ENCODE measurements at regions not wholly inside any gene's neighbourhood (a gene's known extent, or its start where the extent isn't known, plus 50 kb on each side); places are given as distances from the start of the nearest gene placed in this dataset.

DNA sequence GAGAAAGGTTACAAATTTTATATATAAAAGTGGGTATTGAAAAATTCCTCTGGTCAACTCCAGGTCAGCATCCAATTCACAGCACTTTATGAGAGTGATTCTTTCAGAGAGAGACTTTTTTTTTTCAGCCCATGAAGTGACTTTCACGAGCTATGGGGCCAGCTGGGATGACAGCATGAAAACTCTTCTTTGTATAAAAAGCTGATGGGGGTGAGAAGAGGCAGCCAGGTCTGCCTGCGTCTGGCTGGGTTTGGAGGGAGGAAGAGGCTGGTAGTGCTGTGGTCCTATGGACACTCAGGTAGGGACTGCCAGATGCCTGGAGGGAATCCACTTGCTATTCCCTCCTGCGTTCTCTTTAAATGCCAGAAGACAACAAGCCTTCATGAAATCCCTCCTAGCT lies 250.6 kb downstream of the UTP18 start:
- TF ChIP-seq, protein P1, sequence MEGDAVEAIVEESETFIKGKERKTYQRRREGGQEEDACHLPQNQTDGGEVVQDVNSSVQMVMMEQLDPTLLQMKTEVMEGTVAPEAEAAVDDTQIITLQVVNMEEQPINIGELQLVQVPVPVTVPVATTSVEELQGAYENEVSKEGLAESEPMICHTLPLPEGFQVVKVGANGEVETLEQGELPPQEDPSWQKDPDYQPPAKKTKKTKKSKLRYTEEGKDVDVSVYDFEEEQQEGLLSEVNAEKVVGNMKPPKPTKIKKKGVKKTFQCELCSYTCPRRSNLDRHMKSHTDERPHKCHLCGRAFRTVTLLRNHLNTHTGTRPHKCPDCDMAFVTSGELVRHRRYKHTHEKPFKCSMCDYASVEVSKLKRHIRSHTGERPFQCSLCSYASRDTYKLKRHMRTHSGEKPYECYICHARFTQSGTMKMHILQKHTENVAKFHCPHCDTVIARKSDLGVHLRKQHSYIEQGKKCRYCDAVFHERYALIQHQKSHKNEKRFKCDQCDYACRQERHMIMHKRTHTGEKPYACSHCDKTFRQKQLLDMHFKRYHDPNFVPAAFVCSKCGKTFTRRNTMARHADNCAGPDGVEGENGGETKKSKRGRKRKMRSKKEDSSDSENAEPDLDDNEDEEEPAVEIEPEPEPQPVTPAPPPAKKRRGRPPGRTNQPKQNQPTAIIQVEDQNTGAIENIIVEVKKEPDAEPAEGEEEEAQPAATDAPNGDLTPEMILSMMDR (IDR thresholded peaks at IDR 0.05; ENCODE audit: control insufficient read depth, extremely low read depth, insufficient read depth): no peak
- H3K4me3 ChIP-seq (ENCODE audit: low read depth, low read length): no peak overlapping the region
- DNase-seq (ENCODE audit: low read depth): no peak

DNA sequence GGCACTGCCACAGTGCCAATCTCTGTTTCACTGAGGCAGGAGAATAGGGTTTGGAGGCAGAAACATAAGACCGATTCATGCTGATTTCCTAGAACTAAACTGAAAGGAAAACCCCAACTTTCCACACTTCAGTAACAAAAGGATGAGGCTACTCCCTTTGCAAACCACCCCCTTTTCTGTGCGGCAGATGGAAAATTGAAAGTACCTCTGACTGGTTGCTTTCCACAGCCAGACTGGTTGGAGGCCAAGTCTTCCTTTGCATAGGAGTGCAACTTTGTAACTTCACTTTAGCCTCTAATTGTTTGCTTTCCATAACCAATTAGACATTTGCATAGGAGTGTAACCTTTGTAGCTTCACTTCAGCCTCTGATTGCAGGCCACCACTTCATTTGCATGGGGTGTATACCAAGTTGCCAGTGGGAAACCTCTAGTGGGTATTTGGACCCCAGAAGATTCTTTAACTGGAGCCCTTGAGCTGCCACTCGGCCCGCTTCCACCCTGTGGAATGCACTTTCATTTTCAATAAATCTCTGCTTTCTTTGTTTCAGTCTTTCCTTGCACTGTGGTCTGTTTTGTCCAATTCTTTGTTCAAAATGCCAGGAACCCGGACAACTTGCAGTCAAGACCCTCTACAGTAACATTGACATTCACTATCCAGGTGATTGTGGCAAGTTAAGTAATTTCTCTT lies 252.0 kb downstream of the UTP18 start:
- DNase-seq (ENCODE audit: low read depth): no peak
- no peak overlapping the region for H3K4me3 ChIP-seq (ENCODE audit: low read depth, low read length)

DNA sequence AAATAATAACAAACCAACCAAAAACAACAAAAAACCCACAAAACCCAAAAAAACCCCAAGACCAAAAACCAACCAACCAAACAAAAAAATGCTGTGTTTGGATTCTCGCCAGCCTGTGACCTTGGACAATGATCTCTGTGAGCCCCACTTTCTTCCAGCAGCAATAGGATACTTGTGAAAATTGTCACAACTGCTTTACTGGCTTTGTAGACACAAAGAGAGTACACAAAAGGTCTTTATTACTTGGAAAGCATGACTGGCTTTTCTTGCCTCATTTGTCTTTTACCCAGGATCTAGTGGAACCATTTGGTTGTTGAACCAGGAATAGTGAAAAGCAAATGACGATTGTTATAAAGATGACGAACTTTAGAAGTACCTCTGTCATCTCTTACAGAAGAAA lies 256.6 kb downstream of the UTP18 start:
- TF ChIP-seq, protein P1 (IDR thresholded peaks at IDR 0.05; ENCODE audit: control insufficient read depth, extremely low read depth, insufficient read depth): no peak
- H3K4me3 ChIP-seq (ENCODE audit: low read depth, low read length): no peak overlapping the region
- DNase-seq (ENCODE audit: low read depth): no peak

More for the DNA sequence above, 252.0 kb downstream of the UTP18 start:
- TF ChIP-seq, protein P1 (IDR thresholded peaks at IDR 0.05; ENCODE audit: control insufficient read depth, extremely low read depth, insufficient read depth): no peak

DNA sequence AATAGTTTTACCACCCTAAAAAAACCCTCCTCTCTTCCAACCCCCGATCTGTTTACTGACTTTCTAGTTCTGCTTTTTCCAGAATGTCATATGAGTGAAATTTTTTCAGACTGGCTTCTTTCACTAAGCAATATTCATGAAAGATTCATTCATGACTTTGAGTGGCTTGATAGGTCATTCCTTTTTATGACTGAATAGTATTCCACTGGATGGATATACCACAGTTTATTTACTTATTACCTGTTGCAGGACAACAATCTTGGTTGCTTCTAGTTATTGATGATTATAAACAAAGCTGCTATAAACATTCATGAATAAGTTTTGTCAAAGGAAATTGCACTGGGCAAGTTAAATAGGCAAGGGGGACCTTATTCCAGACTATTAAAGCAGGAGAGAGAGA lies 264.2 kb downstream of the UTP18 start:
- TF ChIP-seq, protein P1 (IDR thresholded peaks at IDR 0.05; ENCODE audit: control insufficient read depth, extremely low read depth, insufficient read depth): no peak
- H3K4me3 ChIP-seq (ENCODE audit: low read depth, low read length): no peak overlapping the region
- DNase-seq (ENCODE audit: low read depth): no peak

DNA sequence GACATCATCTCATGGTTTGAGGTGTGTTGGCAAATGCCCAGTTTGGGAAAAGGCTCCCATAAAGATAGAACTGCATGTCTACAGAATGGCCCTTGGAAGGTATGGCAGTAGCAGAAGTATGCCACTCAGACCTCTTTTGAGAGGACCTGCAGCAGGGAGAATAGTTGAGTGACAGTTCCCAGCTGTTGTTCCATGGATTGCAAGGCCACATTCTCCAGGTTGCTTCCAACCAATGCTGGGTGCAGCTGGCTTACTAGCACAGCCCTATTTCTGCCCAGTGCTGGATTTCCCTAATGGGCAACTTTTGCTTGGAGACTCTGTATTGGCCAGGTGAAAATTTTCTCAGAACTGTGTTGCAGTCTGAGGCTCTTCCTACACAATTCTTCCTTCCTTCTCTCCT lies 266.2 kb downstream of the UTP18 start:
- no peak for DNase-seq (ENCODE audit: low read depth)
- no peak overlapping the region for H3K4me3 ChIP-seq (ENCODE audit: low read depth, low read length)
- TF ChIP-seq, protein P1 (IDR thresholded peaks at IDR 0.05; ENCODE audit: control insufficient read depth, extremely low read depth, insufficient read depth): no peak

DNA sequence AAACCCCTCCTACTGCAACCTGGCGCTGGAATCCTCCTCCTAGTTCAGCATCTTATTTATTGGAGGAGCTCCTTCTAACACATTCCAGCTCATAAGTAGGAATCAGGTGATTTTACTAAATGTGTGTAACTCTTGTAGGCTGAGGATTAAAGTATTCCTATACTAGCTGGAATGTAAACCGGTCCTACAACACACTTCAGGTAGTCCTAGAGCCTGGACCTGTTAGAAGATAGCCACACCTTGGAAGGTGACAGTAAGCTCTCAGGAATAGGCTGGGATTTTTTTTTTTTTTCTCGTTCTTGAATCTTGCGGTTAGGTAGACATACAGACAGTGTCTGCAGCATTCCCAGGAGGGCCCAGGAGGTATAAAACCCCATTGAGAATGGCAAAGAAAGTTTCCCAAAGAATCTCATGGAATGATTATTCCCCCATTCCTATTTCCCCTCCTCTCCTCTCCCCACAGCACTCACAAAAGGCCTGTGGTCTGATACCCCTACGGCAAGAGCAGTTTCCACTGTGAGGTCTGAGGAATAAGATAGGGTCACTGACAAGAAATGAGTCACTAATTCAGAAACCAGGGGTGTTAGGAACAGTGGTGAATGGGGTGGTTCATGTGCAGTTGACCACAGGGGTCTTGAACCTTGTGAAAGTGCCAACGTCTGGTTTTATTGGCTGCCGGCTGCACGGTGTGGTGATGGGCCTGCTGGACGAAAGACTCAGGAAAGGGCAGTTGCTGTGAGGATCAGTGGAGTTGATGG lies 267.1 kb downstream of the UTP18 start:
- TF ChIP-seq, protein P1 (IDR thresholded peaks at IDR 0.05; ENCODE audit: control insufficient read depth, extremely low read depth, insufficient read depth): no peak
- no peak overlapping the region for H3K4me3 ChIP-seq (ENCODE audit: low read depth, low read length)
- DNase-seq (ENCODE audit: low read depth): no peak
